ENCODE measurements at regions not wholly inside any gene's neighbourhood (a gene's known extent, or its start where the extent isn't known, plus 50 kb on each side); places are given as distances from the start of the nearest gene placed in this dataset.
"Not testable (repeated sequence)": the region's sequence is repeated elsewhere in the genome, so short reads cannot be mapped to it uniquely, and the experiment has no call there.

GRCh38 chr13:73171271-73171682 lies 112.5 kb downstream of the KLF5 start:
- no peak for DNase-seq

GRCh38 chr13:73169971-73170370 lies 111.2 kb downstream of the KLF5 start:
- DNase-seq = no peak

- no peak for DNase-seq
Observed at GRCh38 chr13:73168953-73169401, 110.2 kb downstream of the KLF5 start.

- DNase-seq = no peak
Observed at GRCh38 chr13:73168226-73168952, 109.6 kb downstream of the KLF5 start.

GRCh38 chr13:73167028-73167820 lies 108.4 kb downstream of the KLF5 start:
- DNase-seq = no peak

GRCh38 chr13:73166204-73166603 lies 107.4 kb downstream of the KLF5 start:
- DNase-seq = no peak

- no peak for DNase-seq
Observed at GRCh38 chr13:73162912-73163911, 104.4 kb downstream of the KLF5 start.

- DNase-seq = not testable (repeated sequence)
Observed at GRCh38 chr13:73160371-73161031, 101.7 kb downstream of the KLF5 start.

GRCh38 chr13:73158851-73159250 lies 100.0 kb downstream of the KLF5 start:
- DNase-seq = no peak

- no peak for DNase-seq
Observed at GRCh38 chr13:73157031-73157430, 98.2 kb downstream of the KLF5 start.

- DNase-seq = no peak
Observed at GRCh38 chr13:73146707-73147106, 87.9 kb downstream of the KLF5 start.

- DNase-seq = no peak
Observed at GRCh38 chr13:73142071-73142470, 83.3 kb downstream of the KLF5 start.

- DNase-seq = no peak
Observed at GRCh38 chr13:73141292-73141771, 82.5 kb downstream of the KLF5 start.

- no peak for DNase-seq
Observed at GRCh38 chr13:73140801-73141200, 82.0 kb downstream of the KLF5 start.

- no peak for DNase-seq
Observed at GRCh38 chr13:73138638-73139491, 80.1 kb downstream of the KLF5 start.

GRCh38 chr13:73138276-73138637 lies 79.5 kb downstream of the KLF5 start:
- no peak for DNase-seq

GRCh38 chr13:73136776-73137175 lies 78.0 kb downstream of the KLF5 start:
- no peak for DNase-seq

- no peak for DNase-seq
Observed at GRCh38 chr13:73133531-73133930, 74.7 kb downstream of the KLF5 start.

- DNase-seq = no peak
Observed at GRCh38 chr13:73131247-73131646, 72.4 kb downstream of the KLF5 start.

GRCh38 chr13:73129023-73129422 lies 70.2 kb downstream of the KLF5 start:
- DNase-seq = no peak

Measured in muscle of arm (tissue), 1 donor.